OCI-LY7 (cell line): ENCODE measurements at regions not wholly inside any gene's neighbourhood (a gene's known extent, or its start where the extent isn't known, plus 50 kb on each side); places are given as distances from the start of the nearest gene placed in this dataset.

Source experiments
- EZH2phosphoT487 ChIP-seq: fragments of 200-600 bp; sonication (generic); IDR thresholded peaks from 2 replicates; pipeline ENCODE4 v1.6.1; 2018; ENCODE audit warnings: low read depth, borderline replicate concordance, mild to moderate bottlenecking, mixed run types, antibody characterized with exemption, low read length, moderate library complexity, mixed read lengths
- TF ChIP-seq, protein P1 (sequence below): fragments of 200-600 bp; sonication (generic); conservative IDR thresholded peaks from 2 replicates; pipeline ENCODE4 v1.5.1; 2014; ENCODE audit warnings: mild to moderate bottlenecking, antibody characterized with exemption, low read length, moderate library complexity, mixed read lengths

DNA sequence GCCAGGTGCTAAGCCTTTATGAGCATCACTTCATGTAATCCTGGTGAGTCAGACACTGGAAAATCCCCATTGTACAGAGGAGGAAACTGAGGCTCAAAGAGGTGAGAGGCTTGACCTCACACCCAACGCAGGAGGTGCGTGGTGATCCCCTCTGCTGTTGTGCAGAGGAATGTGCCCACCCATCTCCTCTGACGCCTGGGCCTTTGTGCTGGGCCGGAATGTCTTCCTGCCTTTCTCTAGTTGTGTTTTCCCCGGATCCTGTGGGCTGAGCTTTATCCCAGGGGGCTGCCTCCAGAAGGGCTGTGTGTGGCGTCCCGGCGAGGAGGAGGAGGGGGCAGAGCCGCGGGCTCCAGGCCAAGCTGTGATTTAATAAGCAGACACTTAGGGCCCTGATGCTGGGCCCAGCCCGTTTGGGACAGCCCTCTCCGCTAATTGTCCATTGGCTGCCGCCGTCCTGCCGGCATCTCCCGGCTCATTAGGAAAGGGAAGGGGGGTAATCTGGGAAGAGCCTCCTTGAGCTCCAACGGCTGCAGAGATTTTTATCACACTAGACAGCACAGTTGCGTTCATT is 653.6 kb downstream of the MED13L start:
- TF ChIP-seq, protein P1, sequence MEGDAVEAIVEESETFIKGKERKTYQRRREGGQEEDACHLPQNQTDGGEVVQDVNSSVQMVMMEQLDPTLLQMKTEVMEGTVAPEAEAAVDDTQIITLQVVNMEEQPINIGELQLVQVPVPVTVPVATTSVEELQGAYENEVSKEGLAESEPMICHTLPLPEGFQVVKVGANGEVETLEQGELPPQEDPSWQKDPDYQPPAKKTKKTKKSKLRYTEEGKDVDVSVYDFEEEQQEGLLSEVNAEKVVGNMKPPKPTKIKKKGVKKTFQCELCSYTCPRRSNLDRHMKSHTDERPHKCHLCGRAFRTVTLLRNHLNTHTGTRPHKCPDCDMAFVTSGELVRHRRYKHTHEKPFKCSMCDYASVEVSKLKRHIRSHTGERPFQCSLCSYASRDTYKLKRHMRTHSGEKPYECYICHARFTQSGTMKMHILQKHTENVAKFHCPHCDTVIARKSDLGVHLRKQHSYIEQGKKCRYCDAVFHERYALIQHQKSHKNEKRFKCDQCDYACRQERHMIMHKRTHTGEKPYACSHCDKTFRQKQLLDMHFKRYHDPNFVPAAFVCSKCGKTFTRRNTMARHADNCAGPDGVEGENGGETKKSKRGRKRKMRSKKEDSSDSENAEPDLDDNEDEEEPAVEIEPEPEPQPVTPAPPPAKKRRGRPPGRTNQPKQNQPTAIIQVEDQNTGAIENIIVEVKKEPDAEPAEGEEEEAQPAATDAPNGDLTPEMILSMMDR = no peak
- TF ChIP-seq EZH2phosphoT487 = no peak
